ENCODE measurements at regions not wholly inside any gene's neighbourhood (a gene's known extent, or its start where the extent isn't known, plus 50 kb on each side); places are given as distances from the start of the nearest gene placed in this dataset.

GRCh38 chr2:149661844-149662243 is 74.3 kb upstream of the MMADHC start:
- Histone ChIP-seq H3K27ac (ENCODE audit: low read depth, low read length) (no peak overlapping the region), H3K36me3 (ENCODE audit: control insufficient read depth, insufficient read depth, low read length) (no peaks in the 10 kb centered on the region), H3K4me3 (ENCODE audit: low read depth, low read length) (no peak overlapping the region), H3K27me3 (ENCODE audit: control insufficient read depth, insufficient read depth, low read length) (no peaks in the 10 kb centered on the region), H3K9me3 (ENCODE audit: control insufficient read depth, insufficient read depth, low read length) (no peaks in the 10 kb centered on the region), H3K4me1 (ENCODE audit: control insufficient read depth, insufficient read depth, low read length) (no peaks in the 10 kb centered on the region)
- DNase-seq (ENCODE audit: low read depth in 4 of 6, low spot score in 6 of 6) = peak in 1 of 6 donors; percentile 48
- 71% methylated on average over 1 of the region's 1 CpG for WGBS (ENCODE audit: insufficient coverage)

- Histone ChIP-seq H3K4me3 (ENCODE audit: low read depth, low read length) (no peak overlapping the region), H3K27me3 (ENCODE audit: control insufficient read depth, insufficient read depth, low read length) (no peaks in the 10 kb centered on the region), H3K4me1 (ENCODE audit: control insufficient read depth, insufficient read depth, low read length) (no peaks in the 10 kb centered on the region), H3K27ac (ENCODE audit: low read depth, low read length) (no peak overlapping the region), H3K36me3 (ENCODE audit: control insufficient read depth, insufficient read depth, low read length) (no peaks in the 10 kb centered on the region), H3K9me3 (ENCODE audit: control insufficient read depth, insufficient read depth, low read length) (no peaks in the 10 kb centered on the region)
- DNase-seq (ENCODE audit: low read depth in 4 of 6, low spot score in 6 of 6) = no peak
These were observed 71.0 kb upstream of the MMADHC start for GRCh38 chr2:149658553-149658952.

- Histone ChIP-seq H3K4me3 (ENCODE audit: low read depth, low read length) (no peak overlapping the region), H3K27me3 (ENCODE audit: control insufficient read depth, insufficient read depth, low read length) (no peaks in the 10 kb centered on the region), H3K27ac (ENCODE audit: low read depth, low read length) (no peak overlapping the region), H3K36me3 (ENCODE audit: control insufficient read depth, insufficient read depth, low read length) (no peaks in the 10 kb centered on the region), H3K9me3 (ENCODE audit: control insufficient read depth, insufficient read depth, low read length) (no peaks in the 10 kb centered on the region), H3K4me1 (ENCODE audit: control insufficient read depth, insufficient read depth, low read length) (no peaks in the 10 kb centered on the region)
- peak in 2 of 6 donors; percentile 74 to 75 for DNase-seq (ENCODE audit: low read depth in 4 of 6, low spot score in 6 of 6)
- 33% methylated on average over 1 of the region's 1 CpG for WGBS (ENCODE audit: insufficient coverage)
These were observed 69.9 kb upstream of the MMADHC start for GRCh38 chr2:149657401-149658040.

- no peaks in the 10 kb centered on the region for H3K4me1 ChIP-seq (ENCODE audit: control insufficient read depth, insufficient read depth, low read length)
- DNase-seq (ENCODE audit: low read depth in 4 of 6, low spot score in 6 of 6) = peak in 1 of 6 donors; percentile 52
- H3K27ac ChIP-seq (ENCODE audit: low read depth, low read length) = no peak overlapping the region
- no peaks in the 10 kb centered on the region for H3K9me3 ChIP-seq (ENCODE audit: control insufficient read depth, insufficient read depth, low read length)
- 53% methylated on average over 3 of the region's 5 CpGs for WGBS (ENCODE audit: insufficient coverage)
- H3K4me3 ChIP-seq (ENCODE audit: low read depth, low read length) = no peak overlapping the region
- H3K36me3 ChIP-seq (ENCODE audit: control insufficient read depth, insufficient read depth, low read length) = no peaks in the 10 kb centered on the region
- no peaks in the 10 kb centered on the region for H3K27me3 ChIP-seq (ENCODE audit: control insufficient read depth, insufficient read depth, low read length)
These were observed 69.4 kb upstream of the MMADHC start for GRCh38 chr2:149656996-149657395.

GRCh38 chr2:149653831-149654445 is 66.4 kb upstream of the MMADHC start:
- no peak for DNase-seq (ENCODE audit: low read depth in 4 of 6, low spot score in 6 of 6)
- Histone ChIP-seq H3K36me3 (ENCODE audit: control insufficient read depth, insufficient read depth, low read length) (no peaks in the 10 kb centered on the region), H3K4me1 (ENCODE audit: control insufficient read depth, insufficient read depth, low read length) (no peaks in the 10 kb centered on the region), H3K4me3 (ENCODE audit: low read depth, low read length) (no peak overlapping the region), H3K9me3 (ENCODE audit: control insufficient read depth, insufficient read depth, low read length) (no peaks in the 10 kb centered on the region), H3K27ac (ENCODE audit: low read depth, low read length) (no peak overlapping the region), H3K27me3 (ENCODE audit: control insufficient read depth, insufficient read depth, low read length) (no peaks in the 10 kb centered on the region)
- WGBS (ENCODE audit: insufficient coverage) = 79% methylated on average over 2 of the region's 3 CpGs

GRCh38 chr2:149652926-149653325 is 65.4 kb upstream of the MMADHC start:
- no peaks in the 10 kb centered on the region for H3K4me1 ChIP-seq (ENCODE audit: control insufficient read depth, insufficient read depth, low read length)
- no peaks in the 10 kb centered on the region for H3K27me3 ChIP-seq (ENCODE audit: control insufficient read depth, insufficient read depth, low read length)
- H3K9me3 ChIP-seq (ENCODE audit: control insufficient read depth, insufficient read depth, low read length) = no peaks in the 10 kb centered on the region
- H3K4me3 ChIP-seq (ENCODE audit: low read depth, low read length) = no peak overlapping the region
- H3K27ac ChIP-seq (ENCODE audit: low read depth, low read length) = no peak overlapping the region
- peak in 1 of 6 donors; percentile 76 for DNase-seq (ENCODE audit: low read depth in 4 of 6, low spot score in 6 of 6)
- H3K36me3 ChIP-seq (ENCODE audit: control insufficient read depth, insufficient read depth, low read length) = no peaks in the 10 kb centered on the region
- 86% methylated on average over 1 of the region's 2 CpGs for WGBS (ENCODE audit: insufficient coverage)

- Histone ChIP-seq H3K9me3 (ENCODE audit: control insufficient read depth, insufficient read depth, low read length) (no peaks in the 10 kb centered on the region), H3K27me3 (ENCODE audit: control insufficient read depth, insufficient read depth, low read length) (no peaks in the 10 kb centered on the region), H3K27ac (ENCODE audit: low read depth, low read length) (no peak overlapping the region), H3K36me3 (ENCODE audit: control insufficient read depth, insufficient read depth, low read length) (no peaks in the 10 kb centered on the region), H3K4me1 (ENCODE audit: control insufficient read depth, insufficient read depth, low read length) (no peaks in the 10 kb centered on the region), H3K4me3 (ENCODE audit: low read depth, low read length) (no peak overlapping the region)
- no peak for DNase-seq (ENCODE audit: low read depth in 4 of 6, low spot score in 6 of 6)
- WGBS (ENCODE audit: insufficient coverage) = no CpG with 5 or more reads among the region's 3 CpGs
These were observed 65.0 kb upstream of the MMADHC start for GRCh38 chr2:149652526-149652925.

- 93% methylated on average over 4 of the region's 6 CpGs for WGBS (ENCODE audit: insufficient coverage)
- no peaks in the 10 kb centered on the region for H3K27me3 ChIP-seq (ENCODE audit: control insufficient read depth, insufficient read depth, low read length)
- DNase-seq (ENCODE audit: low read depth in 4 of 6, low spot score in 6 of 6) = no peak
- no peaks in the 10 kb centered on the region for H3K36me3 ChIP-seq (ENCODE audit: control insufficient read depth, insufficient read depth, low read length)
- H3K4me3 ChIP-seq (ENCODE audit: low read depth, low read length) = no peak overlapping the region
- no peak overlapping the region for H3K27ac ChIP-seq (ENCODE audit: low read depth, low read length)
- no peaks in the 10 kb centered on the region for H3K9me3 ChIP-seq (ENCODE audit: control insufficient read depth, insufficient read depth, low read length)
- H3K4me1 ChIP-seq (ENCODE audit: control insufficient read depth, insufficient read depth, low read length) = no peaks in the 10 kb centered on the region
These were observed 63.7 kb upstream of the MMADHC start for GRCh38 chr2:149651229-149651628.

- DNase-seq (ENCODE audit: low read depth in 4 of 6, low spot score in 6 of 6) = no peak
- Histone ChIP-seq H3K4me1 (ENCODE audit: control insufficient read depth, insufficient read depth, low read length) (no peaks in the 10 kb centered on the region), H3K4me3 (ENCODE audit: low read depth, low read length) (no peak overlapping the region), H3K9me3 (ENCODE audit: control insufficient read depth, insufficient read depth, low read length) (no peaks in the 10 kb centered on the region), H3K27me3 (ENCODE audit: control insufficient read depth, insufficient read depth, low read length) (no peaks in the 10 kb centered on the region), H3K36me3 (ENCODE audit: control insufficient read depth, insufficient read depth, low read length) (no peaks in the 10 kb centered on the region), H3K27ac (ENCODE audit: low read depth, low read length) (no peak overlapping the region)
- no CpG with 5 or more reads among the region's 1 CpG for WGBS (ENCODE audit: insufficient coverage)
These were observed 62.4 kb upstream of the MMADHC start for GRCh38 chr2:149650006-149650405.

GRCh38 chr2:149648282-149649030 is 60.9 kb upstream of the MMADHC start:
- DNase-seq (ENCODE audit: low read depth in 4 of 6, low spot score in 6 of 6) = no peak
- Histone ChIP-seq H3K27me3 (ENCODE audit: control insufficient read depth, insufficient read depth, low read length) (no peaks in the 10 kb centered on the region), H3K4me1 (ENCODE audit: control insufficient read depth, insufficient read depth, low read length) (no peaks in the 10 kb centered on the region), H3K9me3 (ENCODE audit: control insufficient read depth, insufficient read depth, low read length) (no peaks in the 10 kb centered on the region), H3K4me3 (ENCODE audit: low read depth, low read length) (no peak overlapping the region), H3K36me3 (ENCODE audit: control insufficient read depth, insufficient read depth, low read length) (no peaks in the 10 kb centered on the region), H3K27ac (ENCODE audit: low read depth, low read length) (no peak overlapping the region)
- WGBS (ENCODE audit: insufficient coverage) = 75% methylated on average over 2 of the region's 3 CpGs
